DMS 273 (cell line): ENCODE measurements at regions not wholly inside any gene's neighbourhood (a gene's known extent, or its start where the extent isn't known, plus 50 kb on each side); places are given as distances from the start of the nearest gene placed in this dataset.

Experiments
- DNase-seq: peaks from one replicate; lab custom pipeline; 2025; ENCODE audit not compliant: unreplicated experiment; lab: John Stamatoyannopoulos, UW

- no peak for DNase-seq
These were observed 182.6 kb downstream of the EFNB2 start for GRCh38 chr13:106352850-106353249.

GRCh38 chr13:106351251-106351650 lies 184.2 kb downstream of the EFNB2 start:
- DNase-seq: no peak

- DNase-seq: no peak
These were observed 185.3 kb downstream of the EFNB2 start for GRCh38 chr13:106350208-106350607.

- DNase-seq: peak; percentile 24
These were observed 186.2 kb downstream of the EFNB2 start for GRCh38 chr13:106349080-106349931.

- peak; percentile 2 for DNase-seq
These were observed 187.2 kb downstream of the EFNB2 start for GRCh38 chr13:106348075-106348840.

- no peak for DNase-seq
These were observed 191.1 kb downstream of the EFNB2 start for GRCh38 chr13:106344342-106344741.

GRCh38 chr13:106343836-106344235 lies 191.6 kb downstream of the EFNB2 start:
- no peak for DNase-seq

- no peak for DNase-seq
These were observed 195.2 kb downstream of the EFNB2 start for GRCh38 chr13:106340249-106340648.

GRCh38 chr13:106337096-106337850 lies 198.2 kb downstream of the EFNB2 start:
- DNase-seq: no peak

- no peak for DNase-seq
These were observed 198.8 kb downstream of the EFNB2 start for GRCh38 chr13:106336668-106337067.

DNA sequence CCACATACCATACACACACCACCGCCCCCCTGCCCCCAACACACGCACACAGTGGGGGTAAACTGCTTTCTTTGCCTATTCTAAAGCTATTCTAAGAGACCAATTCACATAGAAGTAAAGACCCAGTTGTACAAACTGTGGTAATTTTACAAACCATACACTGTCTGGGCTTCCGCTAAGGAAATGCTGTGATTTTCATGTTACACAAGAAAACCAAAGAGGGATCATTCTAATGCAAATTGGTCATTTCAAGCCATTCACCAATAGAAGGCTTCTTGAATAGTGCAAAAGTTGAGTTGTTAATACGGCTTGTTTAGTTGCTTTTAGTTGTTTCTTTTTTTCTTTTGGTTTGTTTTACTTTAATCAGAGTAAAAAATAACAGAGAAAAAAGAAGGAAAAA lies 202.8 kb downstream of the EFNB2 start:
- no peak for DNase-seq

- DNase-seq: no peak
These were observed 204.3 kb downstream of the EFNB2 start for GRCh38 chr13:106331116-106331515.

DNA sequence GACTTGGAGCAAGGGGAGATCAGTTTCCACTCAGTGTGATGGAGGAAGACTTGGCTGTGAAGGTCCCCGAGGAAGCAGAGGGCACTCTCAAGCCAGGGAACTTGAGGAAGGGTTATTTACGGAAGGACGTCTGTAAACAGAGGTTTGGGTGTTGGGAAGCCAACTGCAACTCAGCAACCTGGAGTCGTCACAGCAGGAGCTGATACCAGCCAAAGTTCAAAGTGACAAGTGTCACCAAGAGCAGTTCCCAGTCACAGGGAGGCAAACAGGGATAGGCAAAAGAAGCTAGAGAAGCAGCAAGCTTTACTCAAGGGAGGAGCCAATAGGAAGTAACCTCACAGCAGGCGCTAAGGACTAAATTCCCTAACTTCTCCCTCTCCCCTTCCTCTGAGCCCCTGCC lies 205.5 kb downstream of the EFNB2 start:
- DNase-seq: no peak

- DNase-seq: no peak
These were observed 208.7 kb downstream of the EFNB2 start for GRCh38 chr13:106326751-106327150.

DNA sequence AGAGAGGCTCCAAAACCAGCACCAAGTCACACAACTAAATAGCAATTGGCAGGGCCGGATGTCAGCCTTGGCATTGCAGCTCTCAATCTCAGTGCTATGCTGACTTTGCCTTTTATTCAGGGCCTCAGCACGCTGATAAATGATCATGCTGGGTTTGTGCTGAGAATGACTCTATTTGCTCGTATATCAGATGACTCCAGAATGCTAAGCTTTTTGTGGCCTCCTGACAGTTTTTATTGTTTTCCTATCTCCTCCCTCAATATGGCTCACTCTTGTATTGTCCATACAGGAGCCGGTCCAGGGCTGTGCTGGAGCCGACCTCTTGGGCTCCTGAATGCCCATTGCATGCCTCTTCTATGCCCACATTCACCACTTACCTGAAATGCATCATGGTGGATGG lies 211.0 kb downstream of the EFNB2 start:
- DNase-seq: no peak

DNA sequence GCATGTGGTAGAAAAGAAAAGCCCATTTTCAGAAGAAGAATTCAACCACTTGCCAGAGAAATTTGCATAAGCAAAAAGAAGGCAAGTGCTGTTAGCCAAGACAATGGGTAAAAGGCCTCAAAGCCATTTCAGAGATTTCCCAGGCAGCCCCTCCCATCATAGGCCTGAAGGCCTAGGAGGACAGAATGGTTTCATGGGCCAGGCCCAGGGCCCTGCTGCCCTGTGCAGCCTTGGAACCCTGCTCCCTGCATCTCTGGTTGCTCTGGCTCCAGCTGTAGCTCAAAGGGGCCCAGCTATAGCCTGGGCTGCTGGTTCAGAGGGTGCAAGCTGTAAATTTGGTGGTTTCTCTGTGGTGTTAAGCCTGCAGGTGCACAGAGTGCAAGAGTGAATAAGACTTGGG lies 212.8 kb downstream of the EFNB2 start:
- DNase-seq: no peak

GRCh38 chr13:106318941-106319411 lies 216.5 kb downstream of the EFNB2 start:
- no peak for DNase-seq

DNA sequence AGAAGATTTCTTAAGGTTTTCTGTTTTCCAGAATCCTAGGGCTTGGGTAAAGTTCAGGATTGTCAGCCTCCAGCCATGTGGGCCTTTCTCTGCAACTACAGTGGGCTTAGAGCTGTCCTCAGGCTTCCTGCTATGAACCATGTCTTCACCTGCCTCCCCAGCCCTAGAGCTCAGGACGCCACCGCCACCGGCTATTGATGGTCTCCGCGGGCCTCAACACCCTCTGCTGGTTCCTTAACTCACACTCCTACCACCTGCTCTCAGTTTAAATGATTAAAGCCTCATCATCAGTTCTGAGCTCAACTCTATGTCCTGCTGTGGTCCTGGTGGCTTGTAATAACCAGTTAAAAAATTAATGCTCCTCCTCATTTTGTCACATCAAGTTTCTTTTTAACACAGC lies 221.0 kb downstream of the EFNB2 start:
- DNase-seq: no peak

GRCh38 chr13:106311004-106311403 lies 224.5 kb downstream of the EFNB2 start:
- DNase-seq: no peak

DNA sequence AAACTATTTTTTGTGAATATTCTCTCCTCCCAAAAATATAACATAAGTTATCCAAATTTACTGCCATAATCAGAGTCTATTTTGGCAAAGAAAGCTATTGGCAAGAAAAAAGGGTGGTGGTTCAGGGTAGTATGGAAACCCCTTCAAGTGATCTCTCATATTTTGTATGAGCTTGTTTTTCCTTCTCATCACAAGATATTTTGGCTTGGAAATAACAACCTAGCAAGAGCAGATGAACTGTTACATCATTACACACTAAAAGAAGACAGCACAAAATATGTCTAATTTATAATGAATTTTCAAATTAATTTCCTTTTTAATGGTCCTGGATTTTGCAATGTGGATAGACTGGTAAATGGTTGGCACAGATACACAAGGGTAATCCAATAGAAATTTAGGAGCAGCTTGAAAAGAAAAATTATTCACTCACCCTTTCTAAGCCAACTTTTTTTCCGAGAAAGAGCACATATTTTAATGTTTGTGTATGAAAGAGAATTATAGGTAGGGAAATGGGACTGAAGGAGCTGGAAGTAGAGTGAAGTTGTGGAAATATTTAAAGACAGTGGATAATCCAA lies 225.1 kb downstream of the EFNB2 start:
- DNase-seq: no peak

DNA sequence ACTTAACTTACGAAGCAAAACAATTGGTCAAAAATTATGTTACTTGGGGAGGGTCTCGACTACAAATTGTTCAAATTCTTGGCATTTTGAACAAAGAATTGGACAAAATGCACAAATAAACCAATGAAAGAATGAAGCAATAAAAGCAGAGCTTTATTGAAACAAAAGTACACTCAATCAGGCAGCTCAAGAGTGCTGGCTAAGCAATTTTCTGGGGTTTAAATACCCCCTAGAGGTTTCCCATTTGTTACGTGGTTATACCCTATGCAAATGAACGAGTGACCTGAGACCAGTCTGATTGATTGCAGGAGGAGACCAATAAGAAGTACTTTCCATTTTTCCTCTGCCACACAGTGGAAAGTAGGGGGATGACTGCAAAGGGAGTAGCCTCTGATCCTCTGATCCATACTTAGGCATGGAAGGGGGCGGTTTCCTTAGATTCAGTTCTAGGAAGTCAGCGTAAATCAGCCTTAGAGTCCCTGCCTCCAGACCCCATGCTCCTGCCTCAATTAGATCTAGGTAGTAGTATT lies 228.6 kb downstream of the EFNB2 start:
- DNase-seq: no peak
